ENCODE measurements at regions not wholly inside any gene's neighbourhood (a gene's known extent, or its start where the extent isn't known, plus 50 kb on each side); places are given as distances from the start of the nearest gene placed in this dataset.

DNA sequence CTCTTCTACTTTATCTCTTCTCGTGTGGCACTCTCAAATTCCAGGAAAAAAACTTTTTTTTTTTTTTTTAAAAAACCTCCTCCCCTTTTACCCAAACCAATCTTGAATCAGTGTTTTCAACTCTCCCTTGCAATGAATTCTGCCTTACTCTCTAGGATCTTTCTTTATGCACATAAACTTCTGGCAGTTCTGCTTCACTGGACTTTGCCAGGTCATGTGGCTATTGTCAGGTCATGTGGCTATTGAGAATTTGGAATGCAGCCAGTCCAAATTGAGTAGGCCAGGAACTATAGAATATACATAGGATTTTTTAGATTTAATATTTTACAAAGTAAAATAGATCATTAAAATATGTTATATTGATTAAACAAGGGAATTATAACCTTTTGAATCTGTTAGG is 218.2 kb downstream of the TMTC3 start:
- peak in 1 of 2 donors; percentile 10 for DNase-seq
- H3K9me3 ChIP-seq, result no peaks in the 10 kb centered on the region
- H3K4me1 ChIP-seq, result peaks cover 0 to 18% (median 7%) of the 10 kb centered on the region in 4 donors
- H3K4me3 ChIP-seq, result no peak overlapping the region
- 55 to 83% (median 64%) methylated on average over 1 of the region's 1 CpG for WGBS, 5 donors
- no peaks in the 10 kb centered on the region for H3K36me3 ChIP-seq
- TF ChIP-seq POLR2A (IDR thresholded peaks at IDR 0.05), result no peak
- TF ChIP-seq POLR2AphosphoS5 (IDR thresholded peaks at IDR 0.05), result no peak
- no peak for TF ChIP-seq EP300 (IDR thresholded peaks at IDR 0.05)
- TF ChIP-seq, protein P1, sequence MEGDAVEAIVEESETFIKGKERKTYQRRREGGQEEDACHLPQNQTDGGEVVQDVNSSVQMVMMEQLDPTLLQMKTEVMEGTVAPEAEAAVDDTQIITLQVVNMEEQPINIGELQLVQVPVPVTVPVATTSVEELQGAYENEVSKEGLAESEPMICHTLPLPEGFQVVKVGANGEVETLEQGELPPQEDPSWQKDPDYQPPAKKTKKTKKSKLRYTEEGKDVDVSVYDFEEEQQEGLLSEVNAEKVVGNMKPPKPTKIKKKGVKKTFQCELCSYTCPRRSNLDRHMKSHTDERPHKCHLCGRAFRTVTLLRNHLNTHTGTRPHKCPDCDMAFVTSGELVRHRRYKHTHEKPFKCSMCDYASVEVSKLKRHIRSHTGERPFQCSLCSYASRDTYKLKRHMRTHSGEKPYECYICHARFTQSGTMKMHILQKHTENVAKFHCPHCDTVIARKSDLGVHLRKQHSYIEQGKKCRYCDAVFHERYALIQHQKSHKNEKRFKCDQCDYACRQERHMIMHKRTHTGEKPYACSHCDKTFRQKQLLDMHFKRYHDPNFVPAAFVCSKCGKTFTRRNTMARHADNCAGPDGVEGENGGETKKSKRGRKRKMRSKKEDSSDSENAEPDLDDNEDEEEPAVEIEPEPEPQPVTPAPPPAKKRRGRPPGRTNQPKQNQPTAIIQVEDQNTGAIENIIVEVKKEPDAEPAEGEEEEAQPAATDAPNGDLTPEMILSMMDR (IDR thresholded peaks at IDR 0.05), result no peak
- intact Hi-C loops (cut with DNase I; ENCODE audit: low total_unique reads), result no loop called here
- no peaks in the 10 kb centered on the region for H3K27me3 ChIP-seq
- no peak overlapping the region for H3K27ac ChIP-seq

DNA sequence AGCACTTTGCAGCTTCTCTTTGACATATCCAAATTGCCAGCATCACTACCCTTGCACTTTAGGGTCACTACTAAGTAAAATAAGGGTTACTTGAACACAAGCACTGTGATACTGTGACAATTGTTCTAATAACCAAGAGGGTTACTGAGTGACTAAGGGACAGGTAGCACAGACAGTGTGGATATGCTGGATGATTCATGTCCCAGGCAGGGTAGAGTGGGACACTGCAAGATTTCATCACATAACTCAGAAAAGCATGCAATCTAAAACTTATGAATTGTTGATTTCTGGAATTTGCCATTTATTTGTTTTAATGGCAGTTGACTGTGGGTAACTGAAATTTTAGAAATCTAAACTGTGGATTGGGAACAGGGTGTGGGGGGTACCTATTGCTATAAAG is 218.8 kb downstream of the KITLG start:
- no peak overlapping the region for H3K27ac ChIP-seq
- intact Hi-C loops (cut with DNase I; ENCODE audit: low total_unique reads), result no loop called here
- H3K36me3 ChIP-seq, result no peaks in the 10 kb centered on the region
- H3K9me3 ChIP-seq, result no peaks in the 10 kb centered on the region
- peaks cover 0 to 24% (median 12%) of the 10 kb centered on the region in 4 donors for H3K4me1 ChIP-seq
- DNase-seq, result no peak
- no peaks in the 10 kb centered on the region for H3K27me3 ChIP-seq
- H3K4me3 ChIP-seq, result no peak overlapping the region
- TF ChIP-seq POLR2A (IDR thresholded peaks at IDR 0.05), result no peak
- no peak for TF ChIP-seq POLR2AphosphoS5 (IDR thresholded peaks at IDR 0.05)
- TF ChIP-seq, protein P1 (IDR thresholded peaks at IDR 0.05), result no peak
- TF ChIP-seq EP300 (IDR thresholded peaks at IDR 0.05), result no peak

DNA sequence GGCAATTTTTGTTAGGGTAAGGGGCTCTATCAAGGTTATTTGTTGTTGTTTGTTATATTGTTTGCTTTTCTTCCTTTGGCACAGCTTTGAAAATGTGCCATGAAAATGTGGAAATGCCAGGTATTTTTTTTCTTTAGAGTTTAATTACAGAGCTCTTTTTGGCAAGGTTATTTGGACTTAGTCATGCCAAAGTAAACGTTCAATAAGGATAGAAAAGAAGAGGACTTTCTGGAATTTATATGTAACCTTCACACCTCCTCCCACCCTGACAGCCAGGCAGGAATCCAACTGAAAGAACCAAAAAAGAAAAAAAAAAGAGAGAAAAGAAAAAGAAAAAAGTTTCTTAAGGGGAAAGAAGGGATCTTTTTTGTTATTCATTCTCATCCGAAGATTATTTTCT is 217.8 kb downstream of the KITLG start:
- Histone ChIP-seq H3K4me3 (no peak overlapping the region), H3K36me3 (no peaks in the 10 kb centered on the region), H3K27ac (no peak overlapping the region), H3K9me3 (no peaks in the 10 kb centered on the region), H3K4me1 (peaks cover 0 to 24% (median 12%) of the 10 kb centered on the region in 4 donors), H3K27me3 (no peaks in the 10 kb centered on the region)
- no peak for TF ChIP-seq POLR2A (IDR thresholded peaks at IDR 0.05)
- no peak for TF ChIP-seq POLR2AphosphoS5 (IDR thresholded peaks at IDR 0.05)
- TF ChIP-seq EP300 (IDR thresholded peaks at IDR 0.05), result no peak
- TF ChIP-seq, protein P1 (IDR thresholded peaks at IDR 0.05), result no peak
- intact Hi-C loops (cut with DNase I; ENCODE audit: low total_unique reads), result no loop called here
- 25 to 30% (median 26%) methylated on average over 2 of the region's 2 CpGs for WGBS, 5 donors
- DNase-seq, result no peak

DNA sequence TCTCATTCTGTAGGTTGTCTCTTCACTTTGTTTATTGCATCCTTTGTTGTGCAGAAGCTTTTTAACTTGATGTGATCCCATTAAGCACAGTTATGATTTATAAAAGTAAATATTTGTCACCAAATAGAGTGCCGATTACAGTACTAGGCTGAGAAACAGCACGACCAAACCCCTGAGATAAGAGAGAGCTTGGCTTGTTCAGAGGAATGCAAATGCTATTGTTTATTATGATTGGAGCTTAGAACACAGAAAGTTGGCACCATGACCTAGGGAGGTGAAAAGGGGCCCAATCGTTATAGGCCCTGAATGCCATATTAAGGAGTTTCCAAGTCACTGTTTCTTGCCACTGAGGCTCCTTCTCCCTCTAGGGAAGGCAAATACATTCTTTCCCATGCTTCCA is 214.9 kb downstream of the KITLG start:
- Histone ChIP-seq H3K4me3 (no peak overlapping the region), H3K27ac (no peak overlapping the region), H3K27me3 (no peaks in the 10 kb centered on the region), H3K36me3 (no peaks in the 10 kb centered on the region), H3K4me1 (peaks cover 0 to 24% (median 12%) of the 10 kb centered on the region in 4 donors), H3K9me3 (no peaks in the 10 kb centered on the region)
- WGBS, 5 donors, result 19 to 47% (median 37%) methylated on average over 3 of the region's 3 CpGs
- peak in 1 of 2 donors; percentile 14 for DNase-seq
- peak in 1 of 3 donors; percentile 47 for TF ChIP-seq POLR2AphosphoS5 (IDR thresholded peaks at IDR 0.05)
- no peak for TF ChIP-seq POLR2A (IDR thresholded peaks at IDR 0.05)
- intact Hi-C loops (cut with DNase I; ENCODE audit: low total_unique reads), result no loop called here

DNA sequence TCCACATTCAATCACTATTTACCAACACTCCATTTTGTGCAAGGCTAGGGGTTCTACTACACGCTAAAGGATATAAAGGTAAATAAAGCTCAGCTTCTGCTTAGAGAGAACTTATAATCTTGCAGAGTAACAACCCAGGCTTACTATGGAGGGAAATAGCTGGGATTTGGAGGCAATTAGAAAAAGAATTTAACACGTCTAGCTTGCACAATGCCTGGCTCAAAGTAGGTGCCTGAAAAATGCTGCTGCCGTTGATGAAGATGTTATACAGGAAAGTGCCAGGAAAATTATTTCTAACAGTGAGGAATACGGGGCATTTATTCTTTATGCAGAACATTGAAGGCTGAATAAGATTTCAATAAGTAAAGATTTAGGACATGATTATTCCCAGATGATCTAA is 214.2 kb downstream of the KITLG start:
- no peaks in the 10 kb centered on the region for H3K27me3 ChIP-seq
- TF ChIP-seq EP300 (IDR thresholded peaks at IDR 0.05), result no peak
- TF ChIP-seq POLR2AphosphoS5 (IDR thresholded peaks at IDR 0.05), result no peak
- TF ChIP-seq, protein P1 (IDR thresholded peaks at IDR 0.05), result no peak
- no peak for TF ChIP-seq POLR2A (IDR thresholded peaks at IDR 0.05)
- WGBS, 5 donors, result 78 to 89% (median 86%) methylated on average over 4 of the region's 4 CpGs
- H3K4me3 ChIP-seq, result no peak overlapping the region
- no peaks in the 10 kb centered on the region for H3K36me3 ChIP-seq
- intact Hi-C loops (cut with DNase I; ENCODE audit: low total_unique reads), result no loop called here
- no peak overlapping the region for H3K27ac ChIP-seq
- no peaks in the 10 kb centered on the region for H3K9me3 ChIP-seq
- H3K4me1 ChIP-seq, result peaks cover 0 to 24% (median 12%) of the 10 kb centered on the region in 4 donors
- no peak for DNase-seq

Measured in stomach (tissue), 8 donors.